OCI-LY7 (cell line): ENCODE measurements at regions not wholly inside any gene's neighbourhood (a gene's known extent, or its start where the extent isn't known, plus 50 kb on each side); places are given as distances from the start of the nearest gene placed in this dataset.

Source experiments
- BruUV-seq: library from RNA; stranded (reverse); fragments of 400-500 nt; replicated peaks from 2 replicates; lab custom pipeline; 2021; lab: Mats Ljungman, UMichigan
- CTCF ChIA-PET: fragments of 300-600 bp; sonication (Branson Sonifier 250); formaldehyde crosslinking; loops from one replicate; lab custom pipeline; 2022; ENCODE audit warnings: antibody characterized with exemption; ENCODE audit not compliant: unreplicated experiment; lab: Charles Lee
- POLR2A ChIA-PET: fragments of 300-600 bp; sonication (Branson Sonifier 250); formaldehyde crosslinking; loops from one replicate; lab custom pipeline; 2022; ENCODE audit warnings: antibody characterized with exemption; lab: Charles Lee
- DNase-seq: peaks from one replicate; pipeline ENCODE4 v3.0.0-alpha.2; 2015; ENCODE audit warnings: low spot score
- H2AFZ ChIP-seq: fragments of 200-600 bp; sonication (generic), shearing (Covaris generic); 2 replicates; pipeline ENCODE4 v1.6.1; 2014; ENCODE audit warnings: mild to moderate bottlenecking, antibody characterized with exemption, low read length, moderate library complexity
- H3K27ac ChIP-seq: fragments of 200-600 bp; sonication (generic); 2 replicates; pipeline ENCODE4 v1.5.1; 2014; ENCODE audit warnings: mixed run types, low read depth, mild to moderate bottlenecking, moderate library complexity, low read length, inconsistent platforms; ENCODE audit not compliant: poor library complexity, severe bottlenecking
- H3K36me3 ChIP-seq: fragments of 200-600 bp; sonication (generic); 2 replicates; pipeline ENCODE4 v1.6.1; 2014; ENCODE audit warnings: mild to moderate bottlenecking, antibody characterized with exemption, low read length, moderate library complexity, mixed read lengths; ENCODE audit not compliant: insufficient read depth
- H3K4me1 ChIP-seq: fragments of 200-600 bp; sonication (generic); 2 replicates; pipeline ENCODE4 v1.5.1; 2014; ENCODE audit warnings: mild to moderate bottlenecking, low read length; ENCODE audit not compliant: insufficient read depth, poor library complexity, severe bottlenecking
- H3K4me2 ChIP-seq: fragments of 200-600 bp; sonication (generic); 2 replicates; pipeline ENCODE4 v1.6.1; 2014; ENCODE audit warnings: mild to moderate bottlenecking, low read length
- H3K4me3 ChIP-seq: fragments of 200-600 bp; sonication (generic); 2 replicates; pipeline ENCODE4 v1.5.1; 2014; ENCODE audit warnings: mild to moderate bottlenecking, low read depth, low read length; ENCODE audit not compliant: poor library complexity, severe bottlenecking
- H3K79me2 ChIP-seq: fragments of 200-600 bp; sonication (generic); 2 replicates; pipeline ENCODE4 v1.6.1; 2016; ENCODE audit warnings: low read depth, mild to moderate bottlenecking, low read length, moderate library complexity, mixed read lengths; ENCODE audit not compliant: insufficient read depth
- H3K9me2 ChIP-seq: fragments of 200-600 bp; sonication (generic); 2 replicates; pipeline ENCODE4 v1.6.1; 2016; ENCODE audit warnings: mild to moderate bottlenecking, low read length, mixed read lengths; ENCODE audit not compliant: insufficient read depth
- H3K9me3 ChIP-seq: fragments of 200-600 bp; sonication (generic); 2 replicates; pipeline ENCODE4 v1.6.1; 2014; ENCODE audit warnings: mild to moderate bottlenecking, mixed run types, low read length, mixed read lengths
- H4K20me1 ChIP-seq: fragments of 200-600 bp; sonication (generic); 2 replicates; pipeline ENCODE4 v1.6.1; 2014; ENCODE audit warnings: mild to moderate bottlenecking, antibody characterized with exemption, low read length, moderate library complexity, mixed read lengths; ENCODE audit not compliant: insufficient read depth
- CTCF ChIP-seq: fragments of 200-600 bp; sonication (generic); conservative IDR thresholded peaks from 2 replicates; pipeline ENCODE4 v1.5.1; 2014; ENCODE audit warnings: mild to moderate bottlenecking, antibody characterized with exemption, low read length, moderate library complexity, mixed read lengths
- EZH2phosphoT487 ChIP-seq: fragments of 200-600 bp; sonication (generic); IDR thresholded peaks from 2 replicates; pipeline ENCODE4 v1.6.1; 2018; ENCODE audit warnings: low read depth, borderline replicate concordance, mild to moderate bottlenecking, mixed run types, antibody characterized with exemption, low read length, moderate library complexity, mixed read lengths
- intact Hi-C: fragments of 100-400 bp; cut with micrococcal nuclease; formaldehyde crosslinking; loops from one replicate; pipeline ENCODE4 v1.10.0; 2022; ENCODE audit not compliant: unreplicated experiment

GRCh38 chr5:107806271-107806670 is 135.5 kb upstream of the EFNA5 start:
- TF ChIP-seq EZH2phosphoT487 (no peak), CTCF (no peak)
- CTCF ChIA-PET: no interaction called here
- Histone ChIP-seq H3K4me3 (no peak overlapping the region), H3K9me3 (no peaks in the 10 kb centered on the region), H3K27ac (no peak overlapping the region), H3K9me2 (no peaks in the 10 kb centered on the region), H4K20me1 (no peaks in the 10 kb centered on the region; the same call in 1 of the 2 replicates), H3K4me1 (no peaks in the 10 kb centered on the region), H3K4me2 (no peak overlapping the region), H2AFZ (no peak overlapping the region), H3K79me2 (no peaks in the 10 kb centered on the region), H3K36me3 (no peaks in the 10 kb centered on the region)
- no TSS peak for BruUV-seq
- intact Hi-C loops: no loop called here
- DNase-seq: no peak
- POLR2A ChIA-PET: no interaction called here

- Histone ChIP-seq H3K27ac (no peak overlapping the region), H3K9me3 (no peaks in the 10 kb centered on the region), H2AFZ (no peak overlapping the region), H3K36me3 (no peaks in the 10 kb centered on the region), H3K79me2 (no peaks in the 10 kb centered on the region), H3K4me3 (no peak overlapping the region), H3K4me1 (no peaks in the 10 kb centered on the region), H3K9me2 (no peaks in the 10 kb centered on the region), H4K20me1 (no peaks in the 10 kb centered on the region; the same call in 1 of the 2 replicates), H3K4me2 (no peak overlapping the region)
- ChIA-PET POLR2A (no interaction called here), CTCF (no interaction called here)
- no peak for DNase-seq
- BruUV-seq: no TSS peak
- no peak for TF ChIP-seq CTCF
- TF ChIP-seq EZH2phosphoT487: no peak
- intact Hi-C loops: no loop called here
These were observed 135.1 kb upstream of the EFNA5 start for GRCh38 chr5:107805824-107806223.

- CTCF ChIA-PET: no interaction called here
- no peaks in the 10 kb centered on the region; the same call in 1 of the 2 replicates for H4K20me1 ChIP-seq
- H3K27ac ChIP-seq: no peak overlapping the region
- H3K4me2 ChIP-seq: no peak overlapping the region
- H3K9me3 ChIP-seq: no peaks in the 10 kb centered on the region
- H3K4me3 ChIP-seq: no peak overlapping the region
- DNase-seq: no peak
- no peaks in the 10 kb centered on the region for H3K79me2 ChIP-seq
- TF ChIP-seq CTCF: no peak
- TF ChIP-seq EZH2phosphoT487: no peak
- POLR2A ChIA-PET: no interaction called here
- intact Hi-C loops: no loop called here
- H2AFZ ChIP-seq: no peak overlapping the region
- no peaks in the 10 kb centered on the region for H3K36me3 ChIP-seq
- no TSS peak for BruUV-seq
- H3K9me2 ChIP-seq: no peaks in the 10 kb centered on the region
- no peaks in the 10 kb centered on the region for H3K4me1 ChIP-seq
These were observed 134.4 kb upstream of the EFNA5 start for GRCh38 chr5:107805166-107805565.
